ENCODE measurements at regions not wholly inside any gene's neighbourhood (a gene's known extent, or its start where the extent isn't known, plus 50 kb on each side); places are given as distances from the start of the nearest gene placed in this dataset.
"Not testable (repeated sequence)": the region's sequence is repeated elsewhere in the genome, so short reads cannot be mapped to it uniquely, and the experiment has no call there.

DNA sequence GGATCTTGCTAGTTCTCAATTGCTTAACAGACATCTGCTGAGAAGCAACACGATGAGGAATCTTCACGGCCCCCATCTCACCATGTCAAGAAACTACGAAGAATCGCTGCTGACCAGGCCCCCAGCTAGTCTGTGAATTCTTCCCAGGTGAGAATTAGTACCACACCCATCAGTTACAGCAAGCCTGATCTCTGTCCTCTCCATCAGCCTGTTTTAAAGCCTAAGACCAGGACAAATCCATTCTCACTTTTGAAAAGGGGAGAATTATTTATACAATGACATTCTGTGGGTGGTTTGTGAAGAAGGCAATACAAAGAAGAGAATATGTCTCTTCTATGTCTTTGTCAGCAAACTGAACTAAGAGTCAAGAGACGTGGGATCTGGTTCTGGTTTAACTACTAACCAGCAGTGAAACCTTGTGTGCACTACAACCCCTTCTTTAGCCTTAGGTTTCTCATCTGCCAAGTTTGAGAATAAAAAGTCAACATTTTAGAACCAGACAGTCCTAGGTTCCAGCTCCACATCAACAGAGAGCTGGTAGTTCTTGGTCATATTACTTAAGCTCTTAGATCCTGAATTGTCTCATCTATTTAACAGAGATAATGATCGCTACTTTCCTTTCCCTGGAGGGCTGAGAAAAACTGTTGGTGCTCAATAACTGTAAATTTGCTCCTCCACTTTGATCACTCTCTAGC, 160.4 kb upstream of the RORA start:
- ChIA-PET CTCF (interaction anchor here (0.6 kb wide), 1 partner anchor 81 kb away, joined by 4 read pairs; no protein-coding TSS in a partner anchor), POLR2A (no interaction called here)
- peaks cover 13% of the 10 kb centered on the region for H3K27me3 Mint-ChIP-seq
- no peaks in the 10 kb centered on the region for H3K36me3 Mint-ChIP-seq
- H3K4me1 Mint-ChIP-seq (ENCODE audit: low read depth): no peaks in the 10 kb centered on the region
- peaks cover 8% of the 10 kb centered on the region for H3K9me3 Mint-ChIP-seq
- no peak overlapping the region for H3K4me3 Mint-ChIP-seq
- no peak for DNase-seq
- intact Hi-C loops (cut with micrococcal nuclease): no loop called here
- no peak overlapping the region for H3K27ac Mint-ChIP-seq

DNA sequence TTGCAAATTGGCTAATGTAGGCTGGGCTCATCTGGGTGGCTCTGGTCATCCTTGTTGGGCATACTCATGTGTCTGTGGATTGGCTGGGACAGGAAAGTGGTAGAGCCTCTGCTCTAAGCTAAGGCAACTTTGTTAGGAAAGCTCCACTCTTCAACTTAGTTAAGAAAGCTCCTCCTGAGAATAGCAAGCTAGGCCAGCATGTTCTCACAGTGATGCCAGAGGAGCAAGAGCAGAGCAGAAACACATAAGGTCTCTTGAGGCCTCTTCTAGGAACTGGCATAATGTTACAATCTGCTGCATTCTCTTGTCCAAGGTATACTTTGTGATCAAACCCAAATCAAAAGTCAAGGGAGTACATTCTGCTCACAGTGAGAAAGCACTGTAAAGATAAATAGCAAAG, 158.6 kb upstream of the RORA start:
- Mint-ChIP-seq H3K9me3 (peaks cover 8% of the 10 kb centered on the region), H3K27me3 (peaks cover 13% of the 10 kb centered on the region), H3K4me3 (no peak overlapping the region), H3K4me1 (ENCODE audit: low read depth) (no peaks in the 10 kb centered on the region), H3K27ac (no peak overlapping the region), H3K36me3 (no peaks in the 10 kb centered on the region)
- intact Hi-C loops (cut with micrococcal nuclease): no loop called here
- POLR2A ChIA-PET: no interaction called here
- DNase-seq: no peak
- CTCF ChIA-PET: no interaction called here

DNA sequence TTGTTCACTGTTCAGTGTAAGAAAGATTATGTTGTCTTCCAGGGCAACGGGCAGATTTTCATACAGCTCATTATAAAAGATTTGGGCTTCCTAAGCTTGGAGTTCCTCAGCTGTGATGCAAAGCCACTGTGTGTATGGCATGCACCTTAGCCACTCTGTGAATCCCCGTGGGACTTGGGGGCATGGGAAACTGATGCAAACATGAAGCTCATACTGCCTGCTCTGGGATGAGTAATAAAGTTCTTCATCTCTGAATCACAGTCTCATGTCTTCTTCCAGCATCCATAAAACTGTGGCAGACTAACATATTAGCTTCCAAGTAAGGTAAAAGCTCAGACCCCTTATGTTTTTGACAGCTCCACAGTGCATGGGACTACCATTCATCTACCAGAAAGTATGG, 154.3 kb upstream of the RORA start:
- H3K4me3 Mint-ChIP-seq: no peak overlapping the region
- CTCF ChIA-PET: no interaction called here
- H3K27ac Mint-ChIP-seq: no peak overlapping the region
- intact Hi-C loops (cut with micrococcal nuclease): no loop called here
- no peaks in the 10 kb centered on the region for H3K4me1 Mint-ChIP-seq (ENCODE audit: low read depth)
- H3K27me3 Mint-ChIP-seq: peaks cover 11% of the 10 kb centered on the region
- H3K9me3 Mint-ChIP-seq: peaks cover 6% of the 10 kb centered on the region
- POLR2A ChIA-PET: no interaction called here
- H3K36me3 Mint-ChIP-seq: no peaks in the 10 kb centered on the region
- no peak for DNase-seq

DNA sequence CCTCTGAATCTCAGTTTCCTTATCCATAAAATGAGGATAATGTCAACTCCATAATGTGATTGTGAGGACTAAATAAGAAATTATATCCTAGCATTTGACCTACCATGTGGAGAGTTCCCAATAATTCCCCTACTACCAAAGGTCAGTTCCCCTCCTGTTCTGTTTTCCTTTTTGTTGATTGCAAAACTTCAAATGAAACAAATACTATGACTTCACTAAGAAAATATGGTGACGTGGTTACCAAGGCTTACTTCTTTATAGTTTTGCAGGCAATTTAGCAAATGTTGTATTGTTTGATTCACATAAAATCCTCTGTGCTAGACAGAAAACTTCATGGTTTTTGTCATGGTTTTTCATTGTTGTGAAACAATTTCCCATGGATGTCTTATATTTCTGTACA, 153.8 kb upstream of the RORA start:
- DNase-seq: no peak
- Mint-ChIP-seq H3K4me1 (ENCODE audit: low read depth) (no peaks in the 10 kb centered on the region), H3K27ac (no peak overlapping the region), H3K27me3 (peaks cover 11% of the 10 kb centered on the region), H3K4me3 (no peak overlapping the region), H3K9me3 (peaks cover 4% of the 10 kb centered on the region), H3K36me3 (no peaks in the 10 kb centered on the region)
- ChIA-PET POLR2A (no interaction called here), CTCF (no interaction called here)
- intact Hi-C loops (cut with micrococcal nuclease): no loop called here

DNA sequence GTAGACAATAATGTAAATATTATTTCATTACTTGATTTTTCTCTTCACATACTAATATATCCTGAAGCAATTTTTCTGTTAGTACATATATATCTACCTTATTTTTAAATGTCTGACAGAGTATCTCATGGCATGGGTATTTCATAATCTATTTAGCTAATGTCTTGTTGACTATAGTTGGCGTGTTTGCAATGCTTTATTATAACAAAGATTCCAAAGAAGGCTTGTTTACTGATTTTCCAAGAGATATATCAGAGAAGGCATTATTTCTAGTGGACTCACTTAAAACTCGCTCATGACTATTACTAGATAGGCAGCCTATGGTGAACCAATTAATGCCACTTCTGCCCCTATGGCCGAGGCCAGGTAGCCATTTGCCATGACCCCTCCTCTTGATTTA, 152.4 kb upstream of the RORA start:
- Mint-ChIP-seq H3K4me3 (no peak overlapping the region), H3K4me1 (ENCODE audit: low read depth) (no peaks in the 10 kb centered on the region), H3K27me3 (peaks cover 8% of the 10 kb centered on the region), H3K36me3 (no peaks in the 10 kb centered on the region), H3K9me3 (no peaks in the 10 kb centered on the region), H3K27ac (no peak overlapping the region)
- POLR2A ChIA-PET: no interaction called here
- intact Hi-C loops (cut with micrococcal nuclease): no loop called here
- no peak for DNase-seq
- CTCF ChIA-PET: no interaction called here

DNA sequence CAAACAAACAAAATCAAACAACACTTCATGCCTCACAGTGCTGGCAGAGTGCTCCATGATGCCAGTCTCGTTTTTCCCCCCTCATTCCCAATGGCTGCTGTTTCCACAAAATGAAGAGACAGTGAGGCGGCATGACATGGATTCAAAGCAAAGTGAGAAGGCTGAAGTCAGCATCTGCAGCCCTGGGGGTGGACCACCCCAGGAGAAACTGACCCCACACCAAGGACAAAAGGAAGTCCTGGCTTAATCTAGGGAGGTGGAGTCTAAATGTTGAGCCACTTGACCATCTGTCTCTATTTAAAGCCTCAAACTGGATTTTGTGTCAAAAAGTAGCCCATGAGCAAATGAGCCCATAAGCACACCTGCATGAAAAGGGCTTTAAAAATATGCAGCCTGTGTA, 151.2 kb upstream of the RORA start:
- intact Hi-C loops (cut with micrococcal nuclease): no loop called here
- Mint-ChIP-seq H3K27ac (no peak overlapping the region), H3K4me3 (no peak overlapping the region), H3K9me3 (no peaks in the 10 kb centered on the region), H3K4me1 (ENCODE audit: low read depth) (no peaks in the 10 kb centered on the region), H3K36me3 (no peaks in the 10 kb centered on the region), H3K27me3 (peaks cover 8% of the 10 kb centered on the region)
- no peak for DNase-seq
- CTCF ChIA-PET: no interaction called here
- POLR2A ChIA-PET: no interaction called here

DNA sequence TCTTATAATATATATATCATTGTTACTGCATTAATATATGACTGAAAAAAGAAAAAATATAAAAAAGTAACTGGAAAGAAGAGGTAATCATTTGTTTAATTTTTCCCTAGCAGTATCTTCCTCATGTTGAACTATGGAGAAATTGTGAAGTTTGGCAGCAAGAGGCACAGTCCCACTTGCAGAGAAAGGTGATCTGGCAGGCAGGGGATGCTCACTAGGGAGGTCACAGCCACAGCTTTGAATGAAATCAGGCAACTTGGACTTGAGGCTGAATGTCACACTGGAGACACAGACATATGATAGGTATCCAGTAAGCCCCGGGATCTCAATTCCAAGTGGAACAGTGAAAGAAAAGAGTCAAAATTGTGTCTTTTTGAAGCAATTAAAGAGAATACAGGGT, 149.9 kb upstream of the RORA start:
- POLR2A ChIA-PET: no interaction called here
- Mint-ChIP-seq H3K4me1 (ENCODE audit: low read depth) (no peaks in the 10 kb centered on the region), H3K27ac (no peak overlapping the region), H3K36me3 (no peaks in the 10 kb centered on the region), H3K27me3 (peaks cover 4% of the 10 kb centered on the region), H3K9me3 (no peaks in the 10 kb centered on the region), H3K4me3 (no peak overlapping the region)
- CTCF ChIA-PET: no interaction called here
- DNase-seq: no peak
- intact Hi-C loops (cut with micrococcal nuclease): no loop called here

DNA sequence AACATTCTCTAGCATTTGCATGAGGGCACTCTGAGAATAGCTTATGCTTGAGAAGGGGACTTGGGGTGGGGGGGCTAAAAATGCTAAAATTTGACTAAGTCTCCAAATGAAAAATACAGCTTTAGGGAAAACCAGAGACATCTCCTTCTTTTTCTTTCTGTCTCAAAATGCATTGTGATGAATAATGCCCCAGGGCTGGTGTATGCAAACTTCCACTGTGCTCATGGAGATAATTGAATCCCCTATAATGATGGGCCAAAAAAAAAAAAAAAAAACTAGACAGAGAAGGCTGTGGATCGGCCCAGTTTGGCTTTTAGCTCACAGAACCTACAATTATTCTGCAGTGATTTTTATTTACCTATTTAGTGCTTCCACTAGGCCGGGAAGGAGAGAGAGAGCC, 147.9 kb upstream of the RORA start:
- ChIA-PET POLR2A (no interaction called here), CTCF (no interaction called here)
- intact Hi-C loops (cut with micrococcal nuclease): no loop called here
- H3K9me3 Mint-ChIP-seq: no peaks in the 10 kb centered on the region
- H3K4me3 Mint-ChIP-seq: no peak overlapping the region
- no peaks in the 10 kb centered on the region for H3K4me1 Mint-ChIP-seq (ENCODE audit: low read depth)
- H3K27ac Mint-ChIP-seq: no peak overlapping the region
- DNase-seq: no peak
- peaks cover 7% of the 10 kb centered on the region for H3K27me3 Mint-ChIP-seq
- no peaks in the 10 kb centered on the region for H3K36me3 Mint-ChIP-seq

DNA sequence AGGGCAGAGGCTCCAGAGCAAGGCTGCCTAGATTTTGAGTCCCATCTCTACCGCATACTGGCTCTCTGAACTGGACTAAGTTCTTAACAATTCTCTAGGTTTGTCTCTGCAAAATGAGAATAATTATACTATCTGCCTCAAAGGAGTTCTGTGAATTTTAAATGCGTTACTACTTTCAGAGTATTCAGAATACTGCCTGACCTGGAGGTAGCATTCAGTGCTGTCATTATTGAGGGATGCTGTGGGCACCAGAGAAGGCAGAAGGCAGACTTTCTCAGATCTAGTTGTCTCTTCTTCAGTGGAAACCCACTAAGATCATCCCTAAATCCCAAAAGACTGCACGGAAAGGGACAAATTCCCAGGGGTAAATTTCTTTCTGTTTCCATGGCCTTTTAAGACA, 147.4 kb upstream of the RORA start:
- Mint-ChIP-seq H3K4me3 (no peak overlapping the region), H3K27ac (no peak overlapping the region), H3K4me1 (ENCODE audit: low read depth) (no peaks in the 10 kb centered on the region), H3K27me3 (peaks cover 7% of the 10 kb centered on the region), H3K9me3 (no peaks in the 10 kb centered on the region), H3K36me3 (no peaks in the 10 kb centered on the region)
- POLR2A ChIA-PET: no interaction called here
- intact Hi-C loops (cut with micrococcal nuclease): no loop called here
- no peak for DNase-seq
- CTCF ChIA-PET: no interaction called here

DNA sequence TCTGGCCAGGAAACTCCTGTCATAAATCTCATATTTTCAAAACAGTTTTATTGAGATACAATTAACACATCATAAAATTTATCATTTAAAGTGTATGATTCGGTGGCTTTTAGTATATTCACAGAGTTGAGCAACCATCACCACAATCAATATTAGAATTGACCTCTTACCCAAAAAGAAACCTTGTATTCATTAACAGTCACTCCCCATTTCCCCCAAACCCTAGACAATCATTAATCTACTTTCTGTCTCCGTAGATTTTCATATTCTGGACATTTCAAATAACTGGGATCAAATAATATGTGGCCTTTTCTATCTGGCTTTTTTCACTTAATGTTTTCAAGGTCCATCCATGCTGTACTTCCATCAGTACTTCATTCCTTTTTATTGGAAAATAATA, 145.7 kb upstream of the RORA start:
- intact Hi-C loops (cut with micrococcal nuclease): no loop called here
- Mint-ChIP-seq H3K27ac (no peak overlapping the region), H3K36me3 (no peaks in the 10 kb centered on the region), H3K9me3 (no peaks in the 10 kb centered on the region), H3K27me3 (peaks cover 5% of the 10 kb centered on the region), H3K4me1 (ENCODE audit: low read depth) (no peaks in the 10 kb centered on the region), H3K4me3 (no peak overlapping the region)
- CTCF ChIA-PET: no interaction called here
- no peak for DNase-seq
- POLR2A ChIA-PET: no interaction called here

DNA sequence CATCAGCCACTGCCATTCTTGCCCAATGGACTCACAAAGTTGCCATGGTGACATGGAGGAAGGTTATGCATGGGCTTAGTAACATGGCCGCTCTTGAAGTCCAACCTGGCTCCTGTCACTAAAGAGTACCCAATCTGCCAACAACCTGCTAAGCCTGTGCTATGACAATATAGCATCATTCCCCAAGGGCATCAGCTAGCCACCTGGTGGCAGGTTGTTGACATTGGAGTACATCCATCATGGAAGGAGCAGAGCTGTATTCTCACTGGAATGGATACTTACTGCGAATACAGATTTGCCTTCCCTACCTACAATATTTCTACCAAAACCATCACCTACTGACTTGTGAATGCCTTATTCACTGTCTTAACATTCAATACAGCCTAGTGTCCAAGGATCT, 138.9 kb upstream of the RORA start:
- Mint-ChIP-seq H3K36me3 (no peaks in the 10 kb centered on the region), H3K9me3 (peaks cover 12% of the 10 kb centered on the region), H3K27me3 (peaks cover 7% of the 10 kb centered on the region), H3K4me3 (no peak overlapping the region), H3K4me1 (ENCODE audit: low read depth) (no peaks in the 10 kb centered on the region), H3K27ac (no peak overlapping the region)
- intact Hi-C loops (cut with micrococcal nuclease): no loop called here
- no peak for DNase-seq
- ChIA-PET POLR2A (no interaction called here), CTCF (interaction anchor here (1.1 kb wide), 1 partner anchor 28 kb away, joined by 3 read pairs; no protein-coding TSS in a partner anchor)

DNA sequence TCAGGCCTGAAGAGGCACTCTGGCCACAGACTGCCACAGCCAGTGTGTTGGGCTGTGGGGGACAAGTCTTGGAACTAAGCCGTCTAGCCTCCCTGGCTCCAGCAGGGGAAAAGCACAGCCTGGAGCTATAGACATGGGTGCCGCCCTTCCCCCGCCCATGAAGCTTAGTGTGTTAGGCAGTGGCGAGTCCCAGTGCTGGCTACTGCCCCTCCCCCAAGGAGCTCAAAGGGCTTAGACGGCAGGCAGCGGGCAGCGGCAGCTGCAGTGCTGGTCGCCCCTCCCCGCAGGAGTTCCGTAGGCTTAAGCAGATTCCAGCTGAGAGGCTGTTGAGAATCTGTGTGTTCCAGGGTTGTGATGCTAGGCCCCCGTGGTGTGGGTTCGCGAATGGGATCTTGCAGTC, 135.8 kb upstream of the RORA start:
- DNase-seq: no peak
- ChIA-PET CTCF (no interaction called here), POLR2A (no interaction called here)
- no peak overlapping the region for H3K4me3 Mint-ChIP-seq
- no peaks in the 10 kb centered on the region for H3K36me3 Mint-ChIP-seq
- peaks cover 9% of the 10 kb centered on the region for H3K27me3 Mint-ChIP-seq
- intact Hi-C loops (cut with micrococcal nuclease): no loop called here
- no peaks in the 10 kb centered on the region for H3K4me1 Mint-ChIP-seq (ENCODE audit: low read depth)
- H3K27ac Mint-ChIP-seq: no peak overlapping the region
- H3K9me3 Mint-ChIP-seq: peaks cover 15% of the 10 kb centered on the region

DNA sequence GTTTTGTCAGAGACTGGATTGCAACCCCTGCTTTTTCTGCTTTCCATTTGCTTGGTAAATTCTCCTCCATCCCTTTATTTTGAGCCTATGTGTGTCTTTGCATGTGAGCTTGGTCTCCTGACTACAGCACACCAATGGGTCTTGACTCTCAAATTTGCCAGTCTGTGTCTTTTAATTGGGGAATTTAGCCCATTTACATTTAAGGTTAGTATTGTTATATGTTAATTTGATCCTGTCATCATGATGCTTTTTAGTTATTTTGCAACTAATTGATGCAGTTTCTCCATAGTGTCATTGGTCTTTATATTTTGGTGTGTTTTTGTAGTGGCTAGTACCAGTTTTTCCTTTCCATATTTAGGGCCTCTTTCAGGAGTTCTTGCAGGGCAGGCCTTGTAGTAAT, 133.8 kb upstream of the RORA start:
- CTCF ChIA-PET; H3K27ac Mint-ChIP-seq; H3K4me1 Mint-ChIP-seq (ENCODE audit: low read depth); DNase-seq; POLR2A ChIA-PET; H3K36me3 Mint-ChIP-seq; intact Hi-C loops (cut with micrococcal nuclease); H3K4me3 Mint-ChIP-seq: not testable (repeated sequence)
- Mint-ChIP-seq H3K27me3 (peaks cover 14% of the 10 kb centered on the region), H3K9me3 (peaks cover 17% of the 10 kb centered on the region)

DNA sequence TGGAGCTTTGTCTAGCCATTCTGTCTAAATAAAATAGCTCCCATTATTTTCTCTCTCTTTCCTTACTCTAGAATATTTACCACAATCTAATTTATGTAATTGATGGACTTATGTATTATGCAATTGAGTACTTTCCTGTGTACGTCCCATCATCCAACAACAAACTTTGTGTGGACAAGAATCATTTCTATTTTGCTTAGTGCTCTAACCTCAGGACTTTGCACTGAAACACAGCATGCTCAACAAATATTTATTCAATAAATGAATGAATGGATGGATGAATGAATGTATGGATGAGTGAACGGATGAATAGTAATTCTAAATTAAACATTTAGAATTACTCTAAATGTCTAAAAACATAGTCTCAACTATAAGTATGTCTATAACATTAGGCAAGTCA, 115.2 kb upstream of the RORA start:
- CTCF ChIA-PET: no interaction called here

More for the DNA sequence above, 115.2 kb upstream of the RORA start:
- Mint-ChIP-seq H3K4me3 (no peak overlapping the region), H3K9me3 (peaks cover 4% of the 10 kb centered on the region), H3K4me1 (ENCODE audit: low read depth) (no peaks in the 10 kb centered on the region), H3K27ac (no peak overlapping the region), H3K36me3 (no peaks in the 10 kb centered on the region), H3K27me3 (peaks cover 16% of the 10 kb centered on the region)
- DNase-seq: no peak
- POLR2A ChIA-PET: no interaction called here
- intact Hi-C loops (cut with micrococcal nuclease): no loop called here

All from activated CD4-positive, alpha-beta memory T cell treated with anti-CD3 and anti-CD28 coated beads for 36 hours (primary cell).